Stimulated activated CD4-positive, alpha-beta T cell treated with anti-CD3 and anti-CD28 coated beads, Interleukin-15, amount 100 ng/mL, for 1 hour (primary cell): ENCODE measurements at regions not wholly inside any gene's neighbourhood (a gene's known extent, or its start where the extent isn't known, plus 50 kb on each side); places are given as distances from the start of the nearest gene placed in this dataset.

Source experiments
- DNase-seq, 2 donors: peaks; one replicate each; pipeline ENCODE4 v3.0.0-alpha.2; 2020; ENCODE audit warnings: low read depth in 1 of 2, low spot score in 1 of 2

- no peak for DNase-seq
Observed at GRCh38 chr6:44050872-44051505, 76.3 kb downstream of the MRPL14 start.

GRCh38 chr6:44049989-44050871 is 77.0 kb downstream of the MRPL14 start:
- DNase-seq: no peak

- no peak for DNase-seq
Observed at GRCh38 chr6:44049163-44049988, 77.9 kb downstream of the MRPL14 start.

- DNase-seq: no peak
Observed at GRCh38 chr6:44048277-44048676, 79.0 kb downstream of the MRPL14 start.

GRCh38 chr6:44047801-44048200 is 79.5 kb downstream of the MRPL14 start:
- no peak for DNase-seq

GRCh38 chr6:44047179-44047546 is 80.1 kb downstream of the MRPL14 start:
- no peak for DNase-seq

- no peak for DNase-seq
Observed at GRCh38 chr6:44046516-44047178, 80.6 kb downstream of the MRPL14 start.

- no peak for DNase-seq
Observed at GRCh38 chr6:44045672-44046015, 81.6 kb downstream of the MRPL14 start.

- DNase-seq: no peak
Observed at GRCh38 chr6:44044940-44045671, 82.1 kb downstream of the MRPL14 start.

GRCh38 chr6:44044154-44044539 is 83.1 kb downstream of the MRPL14 start:
- no peak for DNase-seq

GRCh38 chr6:44043479-44044153 is 83.6 kb downstream of the MRPL14 start:
- no peak for DNase-seq

- no peak for DNase-seq
Observed at GRCh38 chr6:44042989-44043478, 84.2 kb downstream of the MRPL14 start.

- no peak for DNase-seq
Observed at GRCh38 chr6:44042261-44042988, 84.8 kb downstream of the MRPL14 start.

- no peak for DNase-seq
Observed at GRCh38 chr6:44041461-44042260, 85.6 kb downstream of the MRPL14 start.

GRCh38 chr6:44040786-44041185 is 86.5 kb downstream of the MRPL14 start:
- no peak for DNase-seq

GRCh38 chr6:44039839-44040350 is 87.4 kb downstream of the MRPL14 start:
- DNase-seq: no peak

GRCh38 chr6:44039191-44039719 is 88.0 kb downstream of the MRPL14 start:
- DNase-seq: no peak

- no peak for DNase-seq
Observed at GRCh38 chr6:44038543-44039065, 88.6 kb downstream of the MRPL14 start.
